OCI-LY7 (cell line): ENCODE measurements at regions not wholly inside any gene's neighbourhood (a gene's known extent, or its start where the extent isn't known, plus 50 kb on each side); places are given as distances from the start of the nearest gene placed in this dataset.
"Not testable (repeated sequence)": the region's sequence is repeated elsewhere in the genome, so short reads cannot be mapped to it uniquely, and the experiment has no call there.

Experiments
- BruUV-seq: library from RNA; stranded (reverse); fragments of 400-500 nt; replicated peaks from 2 replicates; lab custom pipeline; 2021; lab: Mats Ljungman, UMichigan
- CTCF ChIA-PET: fragments of 300-600 bp; sonication (Branson Sonifier 250); formaldehyde crosslinking; loops from one replicate; lab custom pipeline; 2022; ENCODE audit warnings: antibody characterized with exemption; ENCODE audit not compliant: unreplicated experiment; lab: Charles Lee
- POLR2A ChIA-PET: fragments of 300-600 bp; sonication (Branson Sonifier 250); formaldehyde crosslinking; loops from one replicate; lab custom pipeline; 2022; ENCODE audit warnings: antibody characterized with exemption; lab: Charles Lee
- DNase-seq: peaks from one replicate; pipeline ENCODE4 v3.0.0-alpha.2; 2015; ENCODE audit warnings: low spot score
- H2AFZ ChIP-seq: fragments of 200-600 bp; sonication (generic), shearing (Covaris generic); 2 replicates; pipeline ENCODE4 v1.6.1; 2014; ENCODE audit warnings: mild to moderate bottlenecking, antibody characterized with exemption, low read length, moderate library complexity
- H3K27ac ChIP-seq: fragments of 200-600 bp; sonication (generic); 2 replicates; pipeline ENCODE4 v1.5.1; 2014; ENCODE audit warnings: mixed run types, low read depth, mild to moderate bottlenecking, moderate library complexity, low read length, inconsistent platforms; ENCODE audit not compliant: poor library complexity, severe bottlenecking
- H3K36me3 ChIP-seq: fragments of 200-600 bp; sonication (generic); 2 replicates; pipeline ENCODE4 v1.6.1; 2014; ENCODE audit warnings: mild to moderate bottlenecking, antibody characterized with exemption, low read length, moderate library complexity, mixed read lengths; ENCODE audit not compliant: insufficient read depth
- H3K4me1 ChIP-seq: fragments of 200-600 bp; sonication (generic); 2 replicates; pipeline ENCODE4 v1.5.1; 2014; ENCODE audit warnings: mild to moderate bottlenecking, low read length; ENCODE audit not compliant: insufficient read depth, poor library complexity, severe bottlenecking
- H3K4me2 ChIP-seq: fragments of 200-600 bp; sonication (generic); 2 replicates; pipeline ENCODE4 v1.6.1; 2014; ENCODE audit warnings: mild to moderate bottlenecking, low read length
- H3K4me3 ChIP-seq: fragments of 200-600 bp; sonication (generic); 2 replicates; pipeline ENCODE4 v1.5.1; 2014; ENCODE audit warnings: mild to moderate bottlenecking, low read depth, low read length; ENCODE audit not compliant: poor library complexity, severe bottlenecking
- H3K79me2 ChIP-seq: fragments of 200-600 bp; sonication (generic); 2 replicates; pipeline ENCODE4 v1.6.1; 2016; ENCODE audit warnings: low read depth, mild to moderate bottlenecking, low read length, moderate library complexity, mixed read lengths; ENCODE audit not compliant: insufficient read depth
- H3K9me2 ChIP-seq: fragments of 200-600 bp; sonication (generic); 2 replicates; pipeline ENCODE4 v1.6.1; 2016; ENCODE audit warnings: mild to moderate bottlenecking, low read length, mixed read lengths; ENCODE audit not compliant: insufficient read depth
- H3K9me3 ChIP-seq: fragments of 200-600 bp; sonication (generic); 2 replicates; pipeline ENCODE4 v1.6.1; 2014; ENCODE audit warnings: mild to moderate bottlenecking, mixed run types, low read length, mixed read lengths
- H4K20me1 ChIP-seq: fragments of 200-600 bp; sonication (generic); 2 replicates; pipeline ENCODE4 v1.6.1; 2014; ENCODE audit warnings: mild to moderate bottlenecking, antibody characterized with exemption, low read length, moderate library complexity, mixed read lengths; ENCODE audit not compliant: insufficient read depth
- CTCF ChIP-seq: fragments of 200-600 bp; sonication (generic); conservative IDR thresholded peaks from 2 replicates; pipeline ENCODE4 v1.5.1; 2014; ENCODE audit warnings: mild to moderate bottlenecking, antibody characterized with exemption, low read length, moderate library complexity, mixed read lengths
- EZH2phosphoT487 ChIP-seq: fragments of 200-600 bp; sonication (generic); IDR thresholded peaks from 2 replicates; pipeline ENCODE4 v1.6.1; 2018; ENCODE audit warnings: low read depth, borderline replicate concordance, mild to moderate bottlenecking, mixed run types, antibody characterized with exemption, low read length, moderate library complexity, mixed read lengths
- intact Hi-C: fragments of 100-400 bp; cut with micrococcal nuclease; formaldehyde crosslinking; loops from one replicate; pipeline ENCODE4 v1.10.0; 2022; ENCODE audit not compliant: unreplicated experiment

GRCh38 chr1:58058323-58058722, 488.2 kb downstream of the OMA1 start:
- no peaks in the 10 kb centered on the region for H3K9me3 ChIP-seq
- DNase-seq, result no peak
- H4K20me1 ChIP-seq, result no peaks in the 10 kb centered on the region
- H3K4me3 ChIP-seq, result no peak overlapping the region
- POLR2A ChIA-PET, result no interaction called here
- TF ChIP-seq CTCF, result no peak
- no peak for TF ChIP-seq EZH2phosphoT487
- H3K27ac ChIP-seq, result no peak overlapping the region
- no peaks in the 10 kb centered on the region for H3K9me2 ChIP-seq
- H3K36me3 ChIP-seq, result no peaks in the 10 kb centered on the region
- CTCF ChIA-PET, result no interaction called here
- no peaks in the 10 kb centered on the region for H3K79me2 ChIP-seq
- BruUV-seq, result no TSS peak
- no peaks in the 10 kb centered on the region for H3K4me1 ChIP-seq
- intact Hi-C loops, result no loop called here
- H3K4me2 ChIP-seq, result no peak overlapping the region
- no peak overlapping the region for H2AFZ ChIP-seq

DNA sequence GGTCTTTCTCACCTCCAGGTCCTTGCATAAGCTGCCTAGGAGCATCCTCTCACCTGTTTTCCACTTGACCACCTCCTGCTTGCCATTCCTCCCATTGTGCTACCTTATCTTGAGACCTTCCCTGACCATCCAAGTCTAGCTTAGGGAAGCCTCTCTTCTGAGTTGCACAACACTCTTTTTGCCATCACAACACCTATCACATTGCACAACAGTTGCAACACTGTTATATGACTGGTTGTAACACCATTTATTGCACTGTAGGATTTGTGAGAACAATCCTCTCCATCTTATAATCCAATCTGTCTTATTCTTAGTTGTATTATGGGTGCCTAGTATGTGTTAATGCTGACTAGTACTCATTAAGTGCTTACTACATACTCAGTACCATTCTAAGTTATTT, 488.7 kb downstream of the OMA1 start:
- ChIA-PET CTCF (no interaction called here), POLR2A (no interaction called here)
- Histone ChIP-seq H3K79me2 (no peaks in the 10 kb centered on the region), H3K27ac (no peak overlapping the region), H3K4me2 (no peak overlapping the region), H3K9me3 (no peaks in the 10 kb centered on the region), H3K9me2 (no peaks in the 10 kb centered on the region), H3K4me1 (no peaks in the 10 kb centered on the region), H4K20me1 (no peaks in the 10 kb centered on the region), H3K36me3 (no peaks in the 10 kb centered on the region), H3K4me3 (no peak overlapping the region), H2AFZ (no peak overlapping the region)
- no peak for DNase-seq
- BruUV-seq, result no TSS peak
- no peak for TF ChIP-seq CTCF
- TF ChIP-seq EZH2phosphoT487, result no peak
- intact Hi-C loops, result no loop called here

DNA sequence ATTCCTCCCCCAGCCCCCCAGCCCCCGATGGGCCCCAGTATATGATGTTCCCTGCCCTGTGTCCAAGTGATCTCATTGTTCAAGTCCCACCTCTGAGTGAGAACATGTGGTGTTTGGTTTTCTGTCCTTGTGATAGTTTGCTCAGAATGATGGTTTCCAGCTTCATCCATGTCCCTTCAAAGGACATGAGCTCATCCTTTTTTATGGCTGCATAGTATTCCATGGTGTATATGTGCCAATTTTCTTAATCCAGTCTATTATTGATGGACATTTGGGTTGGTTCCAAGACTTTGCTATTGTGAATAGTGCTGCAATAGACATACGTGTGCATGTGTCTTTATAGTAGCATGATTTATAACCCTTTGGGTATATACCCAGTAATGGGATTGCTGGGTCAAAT, 495.3 kb downstream of the OMA1 start:
- not testable (repeated sequence) for BruUV-seq

More for the DNA sequence above, 495.3 kb downstream of the OMA1 start:
- H3K9me2 ChIP-seq, CTCF ChIA-PET, H3K4me2 ChIP-seq, H3K36me3 ChIP-seq, H3K4me3 ChIP-seq, H3K79me2 ChIP-seq, H4K20me1 ChIP-seq, DNase-seq, H3K27ac ChIP-seq, H3K9me3 ChIP-seq, H2AFZ ChIP-seq, POLR2A ChIA-PET, H3K4me1 ChIP-seq, intact Hi-C loops: not testable (repeated sequence)
